GM11168 (cell line): ENCODE measurements at regions not wholly inside any gene's neighbourhood (a gene's known extent, or its start where the extent isn't known, plus 50 kb on each side); places are given as distances from the start of the nearest gene placed in this dataset.
"Not testable (repeated sequence)": the region's sequence is repeated elsewhere in the genome, so short reads cannot be mapped to it uniquely, and the experiment has no call there.

Source experiments
- in situ Hi-C: fragments of 300-500 bp; cut with MboI; formaldehyde crosslinking; loops from one replicate; pipeline ENCODE4 v1.12.0; 2022; ENCODE audit warnings: low sequenced_read_pairs; ENCODE audit not compliant: unreplicated experiment

GRCh38 chr3:20528180-20528770, 342.3 kb upstream of the SGO1 start:
- in situ Hi-C loops: no loop called here

- in situ Hi-C loops: no loop called here
Observed at GRCh38 chr3:20527368-20527767, 341.4 kb upstream of the SGO1 start.

- in situ Hi-C loops: loop anchor here (25.0 kb wide), 1 partner anchor 963 kb away; no protein-coding TSS in a partner anchor
Observed at GRCh38 chr3:20524328-20524727, 338.3 kb upstream of the SGO1 start.

- in situ Hi-C loops: loop anchor here (25.0 kb wide), 1 partner anchor 964 kb away; no protein-coding TSS in a partner anchor
Observed at GRCh38 chr3:20523293-20523692, 337.3 kb upstream of the SGO1 start.

- in situ Hi-C loops: loop anchor here (25.0 kb wide), 1 partner anchor 970 kb away; no protein-coding TSS in a partner anchor
Observed at GRCh38 chr3:20517316-20517715, 331.3 kb upstream of the SGO1 start.

GRCh38 chr3:20516311-20516710, 330.3 kb upstream of the SGO1 start:
- in situ Hi-C loops: loop anchor here (25.0 kb wide), 1 partner anchor 971 kb away; no protein-coding TSS in a partner anchor

GRCh38 chr3:20515834-20516233, 329.8 kb upstream of the SGO1 start:
- in situ Hi-C loops: loop anchor here (25.0 kb wide), 1 partner anchor 971 kb away; no protein-coding TSS in a partner anchor

GRCh38 chr3:20511863-20512505, 326.0 kb upstream of the SGO1 start:
- in situ Hi-C loops: loop anchor here (25.0 kb wide), 1 partner anchor 975 kb away; no protein-coding TSS in a partner anchor

- in situ Hi-C loops: loop anchor here (25.0 kb wide), 1 partner anchor 977 kb away; no protein-coding TSS in a partner anchor
Observed at GRCh38 chr3:20510396-20510795, 324.4 kb upstream of the SGO1 start.

- in situ Hi-C loops: loop anchor here (25.0 kb wide), 1 partner anchor 984 kb away; no protein-coding TSS in a partner anchor
Observed at GRCh38 chr3:20503394-20504082, 317.5 kb upstream of the SGO1 start.

- in situ Hi-C loops: no loop called here
Observed at GRCh38 chr3:20490996-20491395, 305.0 kb upstream of the SGO1 start.

GRCh38 chr3:20488151-20488550, 302.1 kb upstream of the SGO1 start:
- in situ Hi-C loops: no loop called here

GRCh38 chr3:20484126-20484525, 298.1 kb upstream of the SGO1 start:
- in situ Hi-C loops: no loop called here

GRCh38 chr3:20482350-20482749, 296.3 kb upstream of the SGO1 start:
- in situ Hi-C loops: no loop called here

GRCh38 chr3:20480786-20481365, 294.9 kb upstream of the SGO1 start:
- in situ Hi-C loops: no loop called here

- in situ Hi-C loops: no loop called here
Observed at GRCh38 chr3:20478436-20478835, 292.4 kb upstream of the SGO1 start.

GRCh38 chr3:20464237-20464636, 278.2 kb upstream of the SGO1 start:
- in situ Hi-C loops: not testable (repeated sequence)

GRCh38 chr3:20462723-20463122, 276.7 kb upstream of the SGO1 start:
- in situ Hi-C loops: no loop called here

GRCh38 chr3:20462226-20462625, 276.2 kb upstream of the SGO1 start:
- in situ Hi-C loops: no loop called here

- in situ Hi-C loops: no loop called here
Observed at GRCh38 chr3:20458994-20459716, 273.1 kb upstream of the SGO1 start.
